ENCODE measurements at regions not wholly inside any gene's neighbourhood (a gene's known extent, or its start where the extent isn't known, plus 50 kb on each side); places are given as distances from the start of the nearest gene placed in this dataset.
"Not testable (repeated sequence)": the region's sequence is repeated elsewhere in the genome, so short reads cannot be mapped to it uniquely, and the experiment has no call there.

GRCh38 chr7:32224276-32224675 lies 154.1 kb upstream of the PDE1C start:
- no peak for DNase-seq (ENCODE audit: low read depth, low spot score)

GRCh38 chr7:32223721-32224120 lies 153.5 kb upstream of the PDE1C start:
- DNase-seq (ENCODE audit: low read depth, low spot score), result no peak

- DNase-seq (ENCODE audit: low read depth, low spot score), result no peak
Observed at GRCh38 chr7:32223071-32223650, 153.0 kb upstream of the PDE1C start.

GRCh38 chr7:32222251-32222900 lies 152.2 kb upstream of the PDE1C start:
- DNase-seq (ENCODE audit: low read depth, low spot score), result no peak

- DNase-seq (ENCODE audit: low read depth, low spot score), result no peak
Observed at GRCh38 chr7:32221736-32222135, 151.5 kb upstream of the PDE1C start.

- DNase-seq (ENCODE audit: low read depth, low spot score), result no peak
Observed at GRCh38 chr7:32221056-32221455, 150.8 kb upstream of the PDE1C start.

GRCh38 chr7:32219831-32220230 lies 149.6 kb upstream of the PDE1C start:
- not testable (repeated sequence) for DNase-seq (ENCODE audit: low read depth, low spot score)

GRCh38 chr7:32219416-32219815 lies 149.2 kb upstream of the PDE1C start:
- no peak for DNase-seq (ENCODE audit: low read depth, low spot score)

GRCh38 chr7:32218741-32219288 lies 148.6 kb upstream of the PDE1C start:
- no peak for DNase-seq (ENCODE audit: low read depth, low spot score)

- DNase-seq (ENCODE audit: low read depth, low spot score), result no peak
Observed at GRCh38 chr7:32218154-32218467, 147.9 kb upstream of the PDE1C start.

GRCh38 chr7:32217341-32218153 lies 147.3 kb upstream of the PDE1C start:
- no peak for DNase-seq (ENCODE audit: low read depth, low spot score)

GRCh38 chr7:32216759-32217158 lies 146.6 kb upstream of the PDE1C start:
- no peak for DNase-seq (ENCODE audit: low read depth, low spot score)

- no peak for DNase-seq (ENCODE audit: low read depth, low spot score)
Observed at GRCh38 chr7:32215697-32216096, 145.5 kb upstream of the PDE1C start.

GRCh38 chr7:32214913-32215312 lies 144.7 kb upstream of the PDE1C start:
- no peak for DNase-seq (ENCODE audit: low read depth, low spot score)

GRCh38 chr7:32212321-32212720 lies 142.1 kb upstream of the PDE1C start:
- DNase-seq (ENCODE audit: low read depth, low spot score), result no peak

GRCh38 chr7:32206987-32207386 lies 136.8 kb upstream of the PDE1C start:
- no peak for DNase-seq (ENCODE audit: low read depth, low spot score)

- DNase-seq (ENCODE audit: low read depth, low spot score), result no peak
Observed at GRCh38 chr7:32206488-32206887, 136.3 kb upstream of the PDE1C start.

- DNase-seq (ENCODE audit: low read depth, low spot score), result not testable (repeated sequence)
Observed at GRCh38 chr7:32205298-32205824, 135.2 kb upstream of the PDE1C start.

- DNase-seq (ENCODE audit: low read depth, low spot score), result peak; percentile 38
Observed at GRCh38 chr7:32204361-32205018, 134.3 kb upstream of the PDE1C start.

GRCh38 chr7:32200646-32201045 lies 130.4 kb upstream of the PDE1C start:
- DNase-seq (ENCODE audit: low read depth, low spot score), result no peak

- DNase-seq (ENCODE audit: low read depth, low spot score), result no peak
Observed at GRCh38 chr7:32194537-32194936, 124.3 kb upstream of the PDE1C start.

- no peak for DNase-seq (ENCODE audit: low read depth, low spot score)
Observed at GRCh38 chr7:32191305-32191704, 121.1 kb upstream of the PDE1C start.

All from iPS DF 19.7 (cell line).